GM10266 (cell line): ENCODE measurements at regions not wholly inside any gene's neighbourhood (a gene's known extent, or its start where the extent isn't known, plus 50 kb on each side); places are given as distances from the start of the nearest gene placed in this dataset.

Experiments used
- DNase-seq: peaks from one replicate; pipeline ENCODE4 v3.0.0; 2012; ENCODE audit errors: extremely low spot score
- CTCF ChIP-seq: IDR thresholded peaks from 2 replicates; pipeline ENCODE4 v1.5.1; 2012; ENCODE audit warnings: mild to moderate bottlenecking, low read depth; ENCODE audit not compliant: control insufficient read depth, insufficient read depth; ENCODE audit errors: missing control alignments

GRCh38 chr10:83153714-83154113 lies 985.6 kb upstream of the GHITM start:
- TF ChIP-seq CTCF: no peak
- DNase-seq: no peak

- TF ChIP-seq CTCF: no peak
- no peak for DNase-seq
Measured at GRCh38 chr10:83164156-83164555, 975.2 kb upstream of the GHITM start.

GRCh38 chr10:83165265-83165664 lies 974.0 kb upstream of the GHITM start:
- DNase-seq: no peak
- TF ChIP-seq CTCF: no peak

- TF ChIP-seq CTCF: no peak
- no peak for DNase-seq
Measured at GRCh38 chr10:83166344-83166743, 973.0 kb upstream of the GHITM start.

- DNase-seq: no peak
- no peak for TF ChIP-seq CTCF
Measured at GRCh38 chr10:83167081-83167480, 972.2 kb upstream of the GHITM start.

- no peak for TF ChIP-seq CTCF
- DNase-seq: no peak
Measured at GRCh38 chr10:83176901-83177300, 962.4 kb upstream of the GHITM start.

GRCh38 chr10:83178526-83178925 lies 960.8 kb upstream of the GHITM start:
- no peak for TF ChIP-seq CTCF
- DNase-seq: no peak
